ENCODE measurements at regions not wholly inside any gene's neighbourhood (a gene's known extent, or its start where the extent isn't known, plus 50 kb on each side); places are given as distances from the start of the nearest gene placed in this dataset.
A peak's percentile ranks its signal among the peaks of the same experiment; 100 is the strongest.

DNA sequence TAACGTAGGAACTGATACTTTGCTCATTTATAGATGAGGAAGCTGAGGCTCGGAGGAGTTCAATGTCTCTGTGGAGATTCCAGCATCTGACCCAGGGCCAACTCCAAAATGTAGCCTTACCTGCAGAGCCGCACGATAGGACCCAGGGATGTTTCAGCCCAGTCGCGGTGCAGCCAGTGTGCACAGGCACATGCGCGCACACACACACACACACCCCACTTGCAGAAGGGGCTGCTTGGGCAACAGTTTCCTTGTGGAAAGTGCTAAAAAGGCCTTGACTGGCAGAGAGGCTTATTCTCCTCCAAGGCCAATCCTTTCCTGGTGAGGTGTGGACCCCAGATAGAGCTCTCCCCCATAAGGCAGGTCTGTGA is 101.7 kb downstream of the ZFP36L2 start:
- Mint-ChIP-seq H3K36me3 (peaks cover 13% of the 10 kb centered on the region), H3K27ac (no peak overlapping the region), H3K9me3 (peaks cover 2% of the 10 kb centered on the region), H3K4me3 (no peak overlapping the region), H3K4me1 (peaks cover 45% of the 10 kb centered on the region), H3K27me3 (no peaks in the 10 kb centered on the region)
- no peak for ATAC-seq (ENCODE audit: low read depth)
- DNase-seq: no peak
- POLR2A ChIA-PET: interaction anchor here (0.6 to 22.2 kb wide), 3 partner anchors 44 to 98 kb away, joined by 3 to 1375 read pairs (median 3); partner anchors contain the start of gene ZFP36L2

DNA sequence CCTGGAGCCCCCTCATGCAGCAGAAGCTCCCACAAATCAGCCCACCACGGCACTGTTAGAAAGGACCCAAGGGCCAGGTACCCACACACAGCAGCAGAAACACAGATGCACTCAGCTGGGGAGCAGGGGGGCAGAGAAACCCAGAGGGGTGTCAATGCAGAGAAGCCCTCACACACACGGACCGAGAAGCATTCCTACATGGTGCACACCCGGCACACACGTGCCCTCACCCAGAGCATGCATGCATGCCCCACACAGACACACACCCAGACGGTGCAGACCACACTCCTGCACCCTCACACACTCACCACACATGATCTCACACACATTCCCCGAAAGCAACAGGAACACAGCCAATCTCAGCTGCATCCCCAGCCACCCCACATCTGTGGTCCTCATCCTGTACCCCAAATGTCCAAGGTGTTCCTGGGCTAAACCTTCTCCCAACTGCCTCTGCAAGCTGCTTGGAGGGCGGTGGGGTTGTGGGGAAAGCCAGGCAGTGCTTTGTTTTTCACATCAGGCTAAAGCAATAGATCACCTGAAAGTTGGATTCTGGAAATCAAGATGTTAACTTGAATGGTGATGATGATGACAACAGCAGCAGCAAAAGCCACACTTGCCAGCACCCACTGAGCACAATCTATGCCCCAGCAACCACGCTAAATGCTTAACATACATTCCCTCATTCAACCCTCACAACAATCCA is 102.3 kb downstream of the ZFP36L2 start:
- Mint-ChIP-seq H3K27ac (no peak overlapping the region), H3K36me3 (peaks cover 13% of the 10 kb centered on the region), H3K27me3 (no peaks in the 10 kb centered on the region), H3K9me3 (peaks cover 3% of the 10 kb centered on the region), H3K4me3 (peak overlapping the region; percentile 0), H3K4me1 (peaks cover 39% of the 10 kb centered on the region)
- ATAC-seq (ENCODE audit: low read depth): no peak
- DNase-seq: no peak
- POLR2A ChIA-PET: interaction anchor here (0.6 to 22.2 kb wide), 3 partner anchors 44 to 99 kb away, joined by 3 to 1375 read pairs (median 3); partner anchors contain the start of gene ZFP36L2

GRCh38 chr2:43123486-43123885 is 102.9 kb downstream of the ZFP36L2 start:
- Mint-ChIP-seq H3K27me3 (no peaks in the 10 kb centered on the region), H3K4me3 (no peak overlapping the region), H3K4me1 (peaks cover 33% of the 10 kb centered on the region), H3K27ac (no peak overlapping the region), H3K9me3 (peaks cover 3% of the 10 kb centered on the region), H3K36me3 (peaks cover 16% of the 10 kb centered on the region)
- DNase-seq: no peak
- ATAC-seq (ENCODE audit: low read depth): no peak
- POLR2A ChIA-PET: interaction anchor here (22.2 kb wide), 1 partner anchor 99 kb away, joined by 1375 read pairs; the partner anchor contains the start of gene ZFP36L2

DNA sequence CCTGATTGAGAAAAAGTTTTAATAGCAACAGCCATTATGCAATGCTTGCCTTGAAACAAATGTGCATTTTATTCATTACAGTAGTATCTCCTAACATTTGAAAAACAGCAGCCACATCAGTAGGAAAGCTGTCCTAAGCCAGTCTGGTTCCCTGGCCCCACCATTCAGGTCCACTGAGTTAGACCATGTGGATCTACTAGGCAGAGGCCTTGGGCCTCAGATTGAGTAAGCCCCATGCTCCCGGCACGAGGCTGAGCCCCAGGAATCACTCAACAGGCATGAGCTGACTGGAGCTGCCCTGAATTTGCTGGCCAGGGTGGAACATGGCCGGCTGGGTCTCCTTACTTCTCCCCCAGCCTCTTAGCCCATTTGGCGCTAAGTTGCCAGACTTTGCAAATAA is 103.4 kb downstream of the ZFP36L2 start:
- Mint-ChIP-seq H3K27ac (no peak overlapping the region), H3K27me3 (no peaks in the 10 kb centered on the region), H3K4me1 (peaks cover 28% of the 10 kb centered on the region), H3K4me3 (no peak overlapping the region), H3K36me3 (peaks cover 18% of the 10 kb centered on the region), H3K9me3 (peaks cover 3% of the 10 kb centered on the region)
- no peak for DNase-seq
- POLR2A ChIA-PET: interaction anchor here (1.5 to 22.2 kb wide), 2 partner anchors 10 to 100 kb away, joined by 3 to 1375 read pairs; partner anchors contain the start of gene ZFP36L2
- no peak for ATAC-seq (ENCODE audit: low read depth)

DNA sequence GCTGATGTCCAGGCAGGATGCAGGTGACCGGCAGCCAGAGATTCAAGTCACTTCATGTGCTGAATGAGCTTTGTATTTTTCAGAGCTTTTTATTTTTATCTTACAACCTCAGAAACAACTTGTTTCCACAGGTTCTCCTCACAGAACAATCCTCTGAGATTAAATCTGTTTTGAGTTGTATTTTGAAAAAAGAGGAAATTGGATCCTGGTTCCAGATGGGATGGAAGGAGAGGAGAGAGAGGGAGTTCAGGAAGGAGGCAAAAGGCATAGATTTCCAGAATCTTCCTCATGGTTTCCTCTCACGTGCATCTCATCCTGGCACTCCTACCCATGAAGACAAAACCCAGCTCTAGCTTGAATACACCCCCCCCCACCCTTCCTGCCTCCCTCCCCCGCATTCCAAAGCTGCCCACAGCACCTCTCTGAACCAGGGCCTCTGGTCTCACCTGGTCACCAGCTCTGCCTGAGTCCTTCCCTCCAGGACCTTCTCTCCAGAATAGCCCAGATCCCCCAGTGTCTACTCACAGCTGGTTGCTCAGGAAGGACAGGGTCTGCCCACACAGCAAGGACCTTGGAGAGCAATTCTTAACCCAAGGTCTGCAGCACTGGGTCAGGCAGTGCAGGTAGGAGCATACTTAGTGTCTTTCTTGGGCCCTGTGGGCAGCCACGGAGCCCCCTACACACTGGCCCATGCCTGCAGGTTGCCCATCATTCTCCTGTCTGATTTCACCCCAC is 104.7 kb downstream of the ZFP36L2 start:
- no peaks in the 10 kb centered on the region for H3K27me3 Mint-ChIP-seq
- ATAC-seq (ENCODE audit: low read depth) (no peak), DNase-seq (no peak)
- peaks cover 20% of the 10 kb centered on the region for H3K4me1 Mint-ChIP-seq
- peaks cover 21% of the 10 kb centered on the region for H3K36me3 Mint-ChIP-seq
- no peak overlapping the region for H3K27ac Mint-ChIP-seq
- POLR2A ChIA-PET: interaction anchor here (1.5 kb wide), 1 partner anchor 11 kb away, joined by 3 read pairs; no protein-coding TSS in a partner anchor
- H3K9me3 Mint-ChIP-seq: peaks cover 3% of the 10 kb centered on the region
- H3K4me3 Mint-ChIP-seq: no peak overlapping the region

DNA sequence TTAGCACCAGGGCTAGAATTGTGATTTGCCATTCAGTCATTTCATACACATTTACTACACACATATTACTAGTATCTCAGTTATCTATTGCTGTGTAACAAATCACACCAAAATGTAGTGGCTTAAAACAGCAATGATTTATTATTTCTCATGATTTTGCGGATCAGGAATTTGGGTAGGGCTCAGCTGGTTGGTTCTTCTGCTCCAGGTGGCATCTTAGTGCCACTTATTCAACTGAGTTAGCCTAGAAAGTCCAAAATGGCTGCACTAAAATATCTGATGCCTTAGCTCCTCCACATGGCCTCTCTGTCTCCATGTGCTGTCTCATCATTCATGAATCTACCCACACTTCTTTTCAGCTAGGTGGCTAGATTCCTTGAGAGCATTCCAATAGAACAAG is 107.1 kb downstream of the ZFP36L2 start:
- no peak for ATAC-seq (ENCODE audit: low read depth)
- POLR2A ChIA-PET: no interaction called here
- peaks cover 31% of the 10 kb centered on the region for H3K36me3 Mint-ChIP-seq
- no peaks in the 10 kb centered on the region for H3K27me3 Mint-ChIP-seq
- DNase-seq: no peak
- H3K4me1 Mint-ChIP-seq: peaks cover 6% of the 10 kb centered on the region
- H3K9me3 Mint-ChIP-seq: peaks cover 3% of the 10 kb centered on the region
- H3K27ac Mint-ChIP-seq: no peak overlapping the region
- H3K4me3 Mint-ChIP-seq: no peak overlapping the region

DNA sequence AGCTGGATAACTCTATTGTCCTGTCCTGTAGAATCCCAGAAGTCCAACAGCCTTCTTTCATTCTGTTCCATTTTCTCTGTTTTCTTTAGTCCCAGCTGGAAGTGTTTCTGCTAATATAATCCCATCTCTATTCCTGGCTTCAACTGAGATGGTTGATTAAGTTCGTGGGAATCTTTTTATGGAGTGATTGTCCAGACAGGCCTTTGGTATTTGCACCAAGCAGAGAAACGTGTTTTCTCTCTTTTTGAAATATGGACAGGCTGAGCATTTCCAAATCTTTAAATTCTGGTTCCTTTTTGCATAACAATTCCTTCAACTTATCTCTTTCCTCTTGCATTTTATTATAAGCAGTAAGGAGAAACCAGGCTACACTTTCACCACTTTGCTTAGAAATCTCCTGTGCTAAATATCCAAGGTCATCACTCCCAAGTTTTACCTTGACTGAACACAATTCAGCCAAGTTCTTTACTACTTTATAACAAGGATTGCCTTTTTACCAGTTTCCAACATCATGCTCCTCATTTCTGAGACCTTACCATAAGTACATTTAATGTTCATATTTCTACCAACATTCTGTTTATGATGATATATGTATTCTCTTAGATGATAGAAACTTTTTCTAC is 108.8 kb downstream of the ZFP36L2 start:
- no peak for ATAC-seq (ENCODE audit: low read depth)
- POLR2A ChIA-PET: no interaction called here
- Mint-ChIP-seq H3K27me3 (no peaks in the 10 kb centered on the region), H3K4me3 (no peak overlapping the region), H3K36me3 (peaks cover 34% of the 10 kb centered on the region), H3K27ac (no peak overlapping the region), H3K9me3 (peaks cover 3% of the 10 kb centered on the region), H3K4me1 (no peaks in the 10 kb centered on the region)
- DNase-seq: no peak

- POLR2A ChIA-PET: no interaction called here
- H3K4me3 Mint-ChIP-seq: no peak overlapping the region
Measured at GRCh38 chr2:43116988-43117387, 109.4 kb downstream of the ZFP36L2 start.

GRCh38 chr2:43115881-43116280 is 110.5 kb downstream of the ZFP36L2 start:
- POLR2A ChIA-PET: no interaction called here
- Mint-ChIP-seq H3K36me3 (peaks cover 27% of the 10 kb centered on the region), H3K4me1 (no peaks in the 10 kb centered on the region), H3K4me3 (no peak overlapping the region), H3K9me3 (peaks cover 3% of the 10 kb centered on the region), H3K27ac (no peak overlapping the region), H3K27me3 (no peaks in the 10 kb centered on the region)
- ATAC-seq (ENCODE audit: low read depth) (no peak), DNase-seq (no peak)

More at GRCh38 chr2:43116988-43117387, 109.4 kb downstream of the ZFP36L2 start:
- no peak for ATAC-seq (ENCODE audit: low read depth)
- DNase-seq: no peak
- H3K27me3 Mint-ChIP-seq: no peaks in the 10 kb centered on the region
- no peaks in the 10 kb centered on the region for H3K4me1 Mint-ChIP-seq
- H3K27ac Mint-ChIP-seq: no peak overlapping the region
- peaks cover 29% of the 10 kb centered on the region for H3K36me3 Mint-ChIP-seq
- peaks cover 3% of the 10 kb centered on the region for H3K9me3 Mint-ChIP-seq

GRCh38 chr2:43114210-43114609 is 112.2 kb downstream of the ZFP36L2 start:
- no peak for DNase-seq
- H3K4me3 Mint-ChIP-seq: no peak overlapping the region

GRCh38 chr2:43111788-43112554 is 114.4 kb downstream of the ZFP36L2 start:
- peaks cover 2% of the 10 kb centered on the region for H3K4me1 Mint-ChIP-seq
- ATAC-seq (ENCODE audit: low read depth) (no peak), DNase-seq (no peak)
- H3K9me3 Mint-ChIP-seq: no peaks in the 10 kb centered on the region
- H3K27me3 Mint-ChIP-seq: no peaks in the 10 kb centered on the region
- POLR2A ChIA-PET: no interaction called here
- no peak overlapping the region for H3K4me3 Mint-ChIP-seq
- H3K36me3 Mint-ChIP-seq: peaks cover 16% of the 10 kb centered on the region
- H3K27ac Mint-ChIP-seq: no peak overlapping the region

More at GRCh38 chr2:43114210-43114609, 112.2 kb downstream of the ZFP36L2 start:
- Mint-ChIP-seq H3K36me3 (peaks cover 21% of the 10 kb centered on the region), H3K27ac (no peak overlapping the region), H3K9me3 (no peaks in the 10 kb centered on the region), H3K27me3 (no peaks in the 10 kb centered on the region), H3K4me1 (peaks cover 2% of the 10 kb centered on the region)
- ATAC-seq (ENCODE audit: low read depth): no peak
- POLR2A ChIA-PET: no interaction called here

DNA sequence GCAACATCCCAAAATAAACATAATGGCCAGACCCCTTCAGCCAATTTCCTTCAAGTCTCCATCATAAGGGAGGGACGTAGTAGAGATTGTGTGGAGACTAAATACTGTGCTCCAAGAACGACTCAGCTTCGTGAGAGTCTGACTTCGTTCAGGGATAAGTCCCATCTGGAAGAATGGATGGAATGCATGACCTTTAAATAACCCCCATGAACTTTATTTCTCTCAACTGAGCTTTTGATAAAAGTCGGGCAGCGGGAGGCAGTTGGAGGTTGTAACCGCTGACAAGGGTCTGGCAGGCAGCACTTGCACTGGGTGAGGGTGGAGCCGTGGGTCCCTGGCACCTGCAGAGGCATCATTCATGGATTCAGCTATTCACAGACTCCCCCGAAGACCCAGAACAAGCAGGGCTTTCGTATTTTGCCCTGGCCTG is 115.9 kb downstream of the ZFP36L2 start:
- no peak overlapping the region for H3K27ac Mint-ChIP-seq
- H3K27me3 Mint-ChIP-seq: no peaks in the 10 kb centered on the region
- H3K4me1 Mint-ChIP-seq: peaks cover 12% of the 10 kb centered on the region
- ATAC-seq (ENCODE audit: low read depth) (no peak), DNase-seq (no peak)
- POLR2A ChIA-PET: interaction anchor here (0.6 kb wide), 1 partner anchor 18 kb away, joined by 3 read pairs; no protein-coding TSS in a partner anchor
- H3K9me3 Mint-ChIP-seq: no peaks in the 10 kb centered on the region
- no peak overlapping the region for H3K4me3 Mint-ChIP-seq
- peaks cover 24% of the 10 kb centered on the region for H3K36me3 Mint-ChIP-seq

DNA sequence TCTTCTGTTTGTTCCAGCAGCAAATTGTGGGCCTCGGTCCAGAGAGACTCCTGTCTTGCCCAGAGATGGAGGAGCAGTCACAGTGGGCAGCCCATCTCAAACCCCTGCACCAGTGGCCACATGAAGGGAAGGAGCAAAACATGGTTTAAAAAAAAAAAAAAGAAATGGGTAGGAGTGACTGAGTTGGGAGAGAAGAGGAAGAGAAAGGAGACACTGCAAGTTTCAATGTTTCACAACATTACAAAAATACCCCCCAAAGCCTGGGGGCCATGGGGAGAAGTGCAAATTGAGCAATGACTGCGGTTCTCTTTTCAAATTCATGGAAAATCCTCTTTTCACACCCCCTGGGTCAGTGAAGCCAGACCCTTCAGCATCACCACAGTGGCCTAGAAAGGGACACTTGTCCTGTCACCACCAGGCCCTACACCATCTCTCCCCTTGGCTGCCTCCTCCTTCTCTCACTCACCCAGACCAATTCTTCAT is 117.1 kb downstream of the ZFP36L2 start:
- H3K4me1 Mint-ChIP-seq: peaks cover 12% of the 10 kb centered on the region
- no peak overlapping the region for H3K27ac Mint-ChIP-seq
- POLR2A ChIA-PET: no interaction called here
- peaks cover 24% of the 10 kb centered on the region for H3K36me3 Mint-ChIP-seq
- no peak overlapping the region for H3K4me3 Mint-ChIP-seq
- peaks cover under 1% of the 10 kb centered on the region for H3K9me3 Mint-ChIP-seq
- no peaks in the 10 kb centered on the region for H3K27me3 Mint-ChIP-seq
- ATAC-seq (ENCODE audit: low read depth) (no peak), DNase-seq (no peak)

Data from activated naive CD8-positive, alpha-beta T cell treated with anti-CD3 and anti-CD28 coated beads, Interleukin-2, amount 10 ng/mL, durations not matched to agents 7 days and 5 days (primary cell).